Endothelial cell of hepatic sinusoid (primary cell): ENCODE measurements at regions not wholly inside any gene's neighbourhood (a gene's known extent, or its start where the extent isn't known, plus 50 kb on each side); places are given as distances from the start of the nearest gene placed in this dataset.
"Not testable (repeated sequence)": the region's sequence is repeated elsewhere in the genome, so short reads cannot be mapped to it uniquely, and the experiment has no call there.

Source experiments
- in situ Hi-C: cut with HindIII; loops from 2 replicates; pipeline ENCODE4 v1.10.0; 2017; ENCODE audit warnings: low sequenced_read_pairs

GRCh38 chr2:106293271-106293783 lies 99.2 kb upstream of the UXS1 start:
- in situ Hi-C loops: no loop called here

DNA sequence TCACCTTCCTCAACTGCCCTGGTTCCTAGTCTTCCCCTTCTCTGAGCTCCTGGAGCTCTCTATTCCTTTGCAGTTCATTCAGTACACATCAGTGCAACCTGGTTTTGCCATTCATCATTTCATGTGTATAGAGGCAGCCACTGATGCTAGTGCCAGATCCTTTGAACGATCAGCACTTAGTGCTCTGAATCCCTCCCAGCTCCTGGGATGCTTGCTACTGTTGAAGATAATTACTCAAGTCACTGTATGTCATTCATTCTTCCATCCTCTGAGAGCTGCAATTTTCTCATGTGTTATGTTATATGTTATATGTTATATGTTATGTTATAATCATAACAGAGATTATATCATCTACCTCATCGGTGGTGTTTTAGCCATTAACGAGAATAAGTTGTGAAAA lies 98.5 kb upstream of the UXS1 start:
- in situ Hi-C loops: no loop called here

- in situ Hi-C loops: no loop called here
These were observed 94.8 kb upstream of the UXS1 start for GRCh38 chr2:106288873-106289272.

- in situ Hi-C loops: no loop called here
These were observed 91.2 kb upstream of the UXS1 start for GRCh38 chr2:106285237-106285829.

GRCh38 chr2:106284691-106285202 lies 90.6 kb upstream of the UXS1 start:
- in situ Hi-C loops: no loop called here

DNA sequence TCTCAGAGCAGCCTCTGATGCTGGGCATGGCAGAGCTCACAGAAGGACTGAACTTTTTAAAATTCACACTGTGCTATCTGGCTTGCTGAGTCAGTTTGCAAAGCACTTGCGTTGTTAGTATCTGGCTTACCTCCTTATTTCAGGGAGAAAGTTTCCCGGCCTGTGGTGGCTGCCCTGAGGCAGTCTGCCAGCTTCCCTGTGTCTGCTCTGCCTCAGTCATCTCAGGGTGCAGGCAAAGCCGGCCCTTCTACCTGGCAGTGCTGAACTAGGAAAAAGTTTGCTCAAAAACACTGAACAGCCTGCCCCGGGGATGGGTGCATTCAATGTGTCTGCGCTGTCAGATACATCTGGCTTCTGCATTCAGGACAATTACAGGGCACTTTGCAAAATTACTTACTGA lies 90.2 kb upstream of the UXS1 start:
- in situ Hi-C loops: no loop called here

GRCh38 chr2:106283228-106284152 lies 89.4 kb upstream of the UXS1 start:
- in situ Hi-C loops: not testable (repeated sequence)

GRCh38 chr2:106282462-106283170 lies 88.5 kb upstream of the UXS1 start:
- in situ Hi-C loops: no loop called here

DNA sequence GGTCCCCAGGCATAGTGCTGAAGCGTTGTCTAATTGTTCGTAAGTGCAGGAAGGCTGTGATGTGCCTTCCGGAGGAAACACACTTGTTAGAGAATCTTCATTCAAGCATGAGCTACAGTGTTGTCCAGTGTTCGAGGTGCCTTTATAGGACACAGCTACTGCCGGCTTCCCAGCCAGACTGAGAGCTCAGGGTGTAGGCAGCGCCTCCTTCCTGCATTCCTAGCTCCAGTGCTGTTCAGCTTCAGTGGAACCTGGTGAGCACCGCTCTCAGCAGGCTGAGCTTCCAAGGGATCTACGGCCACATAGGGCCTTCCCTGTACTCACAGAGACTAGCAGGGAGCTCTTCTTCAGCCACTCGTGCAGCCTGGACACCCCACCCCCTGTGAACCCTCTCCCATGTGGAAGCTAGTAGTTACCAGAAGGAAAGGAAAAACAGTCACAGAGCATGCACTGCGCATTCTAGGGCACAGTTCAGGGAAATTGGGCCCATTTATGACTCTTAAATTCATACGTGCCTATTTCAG lies 87.9 kb upstream of the UXS1 start:
- in situ Hi-C loops: not testable (repeated sequence)

DNA sequence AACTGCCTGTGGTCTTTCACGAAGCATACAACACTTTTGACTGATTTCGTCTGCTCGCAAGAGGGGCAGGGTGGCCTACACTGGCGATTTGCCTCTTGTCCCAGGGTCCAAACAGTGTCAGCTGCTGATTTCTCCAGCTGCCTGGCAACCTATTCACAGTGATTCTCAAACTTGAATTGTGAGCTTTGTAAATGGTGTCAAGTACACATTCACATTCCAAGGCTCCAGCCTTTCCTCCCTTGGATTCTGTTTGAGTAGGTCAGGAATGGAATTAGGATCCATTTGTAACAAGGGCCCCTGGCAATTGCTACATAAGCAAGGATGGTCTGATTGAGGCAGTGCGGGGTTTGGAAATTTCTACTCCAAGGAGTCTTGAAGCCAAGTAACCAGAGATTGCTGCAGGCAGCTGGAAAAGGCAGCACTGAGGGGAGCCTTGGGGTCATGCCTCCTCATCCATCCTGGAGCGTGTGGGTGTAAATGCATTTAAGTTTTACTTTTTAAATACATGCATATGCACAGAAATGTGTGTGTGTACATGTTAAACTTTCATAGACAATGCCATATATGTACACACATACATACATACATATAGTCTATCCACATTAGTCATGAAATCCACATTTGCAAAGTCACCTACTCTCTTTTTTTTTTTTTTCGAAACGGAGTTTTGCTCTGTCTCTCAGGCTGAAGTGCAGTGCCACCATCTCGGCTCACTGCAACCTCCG lies 86.8 kb upstream of the UXS1 start:
- in situ Hi-C loops: no loop called here

GRCh38 chr2:106280224-106280623 lies 86.1 kb upstream of the UXS1 start:
- in situ Hi-C loops: no loop called here

DNA sequence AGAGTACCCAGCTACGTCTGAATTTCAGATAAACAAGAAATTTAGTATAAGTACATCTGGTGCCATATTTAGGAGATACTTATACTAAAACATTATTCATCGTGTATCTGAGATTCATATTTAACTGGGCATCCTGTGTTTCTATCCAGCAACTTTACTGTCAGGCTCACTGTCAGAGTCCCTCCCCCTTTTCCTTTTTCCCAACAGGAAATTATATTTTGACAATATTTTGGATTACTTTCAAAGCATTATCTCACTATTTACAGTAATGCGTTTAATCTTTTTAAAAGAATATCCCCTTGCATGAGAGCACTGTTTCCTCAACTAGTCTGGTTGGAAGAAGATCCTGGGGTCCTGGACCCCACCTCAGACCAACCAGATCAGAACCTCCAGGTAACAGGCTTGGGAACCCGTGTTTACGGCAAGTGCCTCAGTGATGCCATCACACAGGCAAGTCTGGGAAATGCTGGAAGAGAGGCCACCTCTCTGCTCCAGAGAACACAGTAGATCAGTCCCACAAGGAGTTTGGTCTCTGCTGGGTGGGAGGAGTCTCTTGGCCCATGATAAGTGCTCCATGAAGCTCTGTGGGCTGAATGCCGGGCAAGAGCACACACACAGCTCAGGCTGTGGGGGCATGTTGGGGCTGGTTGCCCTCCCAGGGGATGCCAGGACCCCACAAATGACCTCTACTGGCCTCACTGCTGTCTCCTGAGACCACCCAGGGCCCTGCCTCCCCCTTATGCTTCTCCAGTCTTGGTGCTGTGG lies 84.2 kb upstream of the UXS1 start:
- in situ Hi-C loops: loop anchor here (10.0 kb wide), 1 partner anchor 87 kb away; no protein-coding TSS in a partner anchor

- in situ Hi-C loops: loop anchor here (10.0 kb wide), 1 partner anchor 87 kb away; no protein-coding TSS in a partner anchor
These were observed 83.3 kb upstream of the UXS1 start for GRCh38 chr2:106277426-106277825.

DNA sequence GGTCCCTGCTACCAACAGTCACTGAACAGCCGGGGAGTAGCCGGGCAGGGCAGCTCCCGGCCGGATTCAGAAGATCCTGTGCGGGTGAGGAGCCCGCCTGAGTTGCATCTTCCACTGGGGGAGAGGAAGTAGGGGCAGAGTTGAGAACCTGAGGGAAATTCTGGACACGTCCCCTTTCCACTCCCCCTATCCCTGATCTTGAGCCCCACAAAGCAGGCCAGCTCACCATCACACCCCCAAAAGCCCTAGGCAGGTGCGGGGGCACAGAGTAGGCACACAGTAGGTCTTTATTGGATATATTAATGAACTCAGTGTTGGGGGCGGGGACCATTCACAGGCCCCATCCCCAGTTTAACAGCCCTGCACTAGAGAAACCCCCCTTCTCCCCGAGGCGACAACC lies 81.9 kb upstream of the UXS1 start:
- in situ Hi-C loops: loop anchor here (10.0 kb wide), 1 partner anchor 89 kb away; no protein-coding TSS in a partner anchor

- in situ Hi-C loops: loop anchor here (10.0 kb wide), 1 partner anchor 90 kb away; no protein-coding TSS in a partner anchor
These were observed 80.6 kb upstream of the UXS1 start for GRCh38 chr2:106274668-106275067.

- in situ Hi-C loops: loop anchor here (10.0 kb wide), 1 partner anchor 92 kb away; no protein-coding TSS in a partner anchor
These were observed 78.2 kb upstream of the UXS1 start for GRCh38 chr2:106272216-106272807.

DNA sequence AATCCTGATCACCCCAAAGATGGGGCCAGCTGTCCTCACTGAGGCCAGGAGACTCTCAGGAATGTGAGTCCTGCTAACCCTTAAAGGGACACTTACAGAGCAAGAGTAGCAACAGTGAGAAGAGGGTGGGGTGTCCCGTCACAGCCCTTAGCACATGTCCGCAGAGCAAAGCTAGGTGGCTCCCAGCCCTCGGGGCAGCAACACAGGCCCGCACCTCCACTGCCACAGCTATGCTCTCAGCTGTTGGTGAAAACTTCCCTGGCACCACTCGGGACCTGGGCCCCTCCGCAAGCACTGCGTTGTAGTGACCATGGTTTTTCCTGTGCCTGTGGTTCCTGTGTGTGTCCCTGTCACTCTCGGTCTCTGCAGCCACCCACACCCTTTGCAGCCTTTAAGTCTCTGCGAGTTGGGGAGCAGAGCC lies 76.4 kb upstream of the UXS1 start:
- in situ Hi-C loops: loop anchor here (10.0 kb wide), 1 partner anchor 94 kb away; no protein-coding TSS in a partner anchor

- in situ Hi-C loops: loop anchor here (10.0 kb wide), 1 partner anchor 95 kb away; no protein-coding TSS in a partner anchor
These were observed 75.6 kb upstream of the UXS1 start for GRCh38 chr2:106269591-106270291.
